ENCODE measurements at regions not wholly inside any gene's neighbourhood (a gene's known extent, or its start where the extent isn't known, plus 50 kb on each side); places are given as distances from the start of the nearest gene placed in this dataset.

DNA sequence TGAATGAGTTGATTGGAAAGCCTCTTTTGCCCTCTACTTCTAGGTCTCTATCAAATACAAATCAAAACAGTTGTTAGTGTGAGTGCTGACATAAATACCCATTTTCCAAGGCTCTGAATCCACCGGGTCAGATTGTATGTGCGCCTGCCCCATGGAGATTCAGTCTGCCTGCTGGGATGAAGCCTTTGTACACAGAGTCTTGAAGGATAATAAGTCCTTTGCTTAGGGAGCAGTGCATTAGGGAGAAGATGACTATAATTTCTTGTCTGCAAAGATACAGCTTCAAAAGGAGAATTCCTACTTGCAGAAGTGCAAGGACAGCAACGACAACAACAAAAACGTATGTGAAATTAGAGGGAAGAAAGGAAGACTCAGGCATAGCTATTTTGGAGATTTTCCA is 90.3 kb upstream of the VRK1 start:
- TF ChIP-seq CREB1 (IDR thresholded peaks at IDR 0.05) = no peak
- TF ChIP-seq, protein P1, sequence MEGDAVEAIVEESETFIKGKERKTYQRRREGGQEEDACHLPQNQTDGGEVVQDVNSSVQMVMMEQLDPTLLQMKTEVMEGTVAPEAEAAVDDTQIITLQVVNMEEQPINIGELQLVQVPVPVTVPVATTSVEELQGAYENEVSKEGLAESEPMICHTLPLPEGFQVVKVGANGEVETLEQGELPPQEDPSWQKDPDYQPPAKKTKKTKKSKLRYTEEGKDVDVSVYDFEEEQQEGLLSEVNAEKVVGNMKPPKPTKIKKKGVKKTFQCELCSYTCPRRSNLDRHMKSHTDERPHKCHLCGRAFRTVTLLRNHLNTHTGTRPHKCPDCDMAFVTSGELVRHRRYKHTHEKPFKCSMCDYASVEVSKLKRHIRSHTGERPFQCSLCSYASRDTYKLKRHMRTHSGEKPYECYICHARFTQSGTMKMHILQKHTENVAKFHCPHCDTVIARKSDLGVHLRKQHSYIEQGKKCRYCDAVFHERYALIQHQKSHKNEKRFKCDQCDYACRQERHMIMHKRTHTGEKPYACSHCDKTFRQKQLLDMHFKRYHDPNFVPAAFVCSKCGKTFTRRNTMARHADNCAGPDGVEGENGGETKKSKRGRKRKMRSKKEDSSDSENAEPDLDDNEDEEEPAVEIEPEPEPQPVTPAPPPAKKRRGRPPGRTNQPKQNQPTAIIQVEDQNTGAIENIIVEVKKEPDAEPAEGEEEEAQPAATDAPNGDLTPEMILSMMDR (IDR thresholded peaks at IDR 0.05; ENCODE audit: control extremely low read depth in 1 of 3, insufficient read depth in 1 of 3, low read depth in 1 of 3, low read length in 3 of 3) = no peak
- no peak for TF ChIP-seq POLR2AphosphoS5 (IDR thresholded peaks at IDR 0.05; ENCODE audit: low read depth, low read length)
- no peak for TF ChIP-seq YY1 (IDR thresholded peaks at IDR 0.05; ENCODE audit: low read depth, low read length)
- TF ChIP-seq, protein P2, sequence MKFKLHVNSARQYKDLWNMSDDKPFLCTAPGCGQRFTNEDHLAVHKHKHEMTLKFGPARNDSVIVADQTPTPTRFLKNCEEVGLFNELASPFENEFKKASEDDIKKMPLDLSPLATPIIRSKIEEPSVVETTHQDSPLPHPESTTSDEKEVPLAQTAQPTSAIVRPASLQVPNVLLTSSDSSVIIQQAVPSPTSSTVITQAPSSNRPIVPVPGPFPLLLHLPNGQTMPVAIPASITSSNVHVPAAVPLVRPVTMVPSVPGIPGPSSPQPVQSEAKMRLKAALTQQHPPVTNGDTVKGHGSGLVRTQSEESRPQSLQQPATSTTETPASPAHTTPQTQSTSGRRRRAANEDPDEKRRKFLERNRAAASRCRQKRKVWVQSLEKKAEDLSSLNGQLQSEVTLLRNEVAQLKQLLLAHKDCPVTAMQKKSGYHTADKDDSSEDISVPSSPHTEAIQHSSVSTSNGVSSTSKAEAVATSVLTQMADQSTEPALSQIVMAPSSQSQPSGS (IDR thresholded peaks at IDR 0.05; ENCODE audit: low read length) = no peak
- TF ChIP-seq BCL11A (IDR thresholded peaks at IDR 0.05; ENCODE audit: low read depth in 2 of 2, low read length in 2 of 2) = no peak
